ENCODE measurements at regions not wholly inside any gene's neighbourhood (a gene's known extent, or its start where the extent isn't known, plus 50 kb on each side); places are given as distances from the start of the nearest gene placed in this dataset.
"Not testable (repeated sequence)": the region's sequence is repeated elsewhere in the genome, so short reads cannot be mapped to it uniquely, and the experiment has no call there.

DNA sequence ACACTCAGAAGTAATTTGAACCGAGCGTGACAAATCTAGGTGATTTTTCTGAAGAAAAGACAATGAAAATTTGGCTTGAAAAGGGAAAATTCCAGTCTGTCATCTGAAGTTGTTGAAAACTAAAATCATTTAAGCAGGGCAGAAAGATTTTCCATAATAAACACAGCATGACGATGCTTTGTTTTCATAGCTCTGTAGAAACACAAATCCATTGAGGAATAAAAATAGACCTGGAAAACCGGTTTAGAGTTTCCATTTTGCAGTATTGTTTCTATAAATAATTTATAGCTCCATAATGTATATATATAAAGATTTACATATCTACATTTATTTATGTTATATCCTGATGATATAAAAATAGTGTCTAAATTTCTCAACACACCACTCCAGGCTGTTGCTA lies 1918.5 kb upstream of the FLRT2 start:
- no peak for DNase-seq (ENCODE audit: insufficient read length)
- FAIRE-seq = no peak

DNA sequence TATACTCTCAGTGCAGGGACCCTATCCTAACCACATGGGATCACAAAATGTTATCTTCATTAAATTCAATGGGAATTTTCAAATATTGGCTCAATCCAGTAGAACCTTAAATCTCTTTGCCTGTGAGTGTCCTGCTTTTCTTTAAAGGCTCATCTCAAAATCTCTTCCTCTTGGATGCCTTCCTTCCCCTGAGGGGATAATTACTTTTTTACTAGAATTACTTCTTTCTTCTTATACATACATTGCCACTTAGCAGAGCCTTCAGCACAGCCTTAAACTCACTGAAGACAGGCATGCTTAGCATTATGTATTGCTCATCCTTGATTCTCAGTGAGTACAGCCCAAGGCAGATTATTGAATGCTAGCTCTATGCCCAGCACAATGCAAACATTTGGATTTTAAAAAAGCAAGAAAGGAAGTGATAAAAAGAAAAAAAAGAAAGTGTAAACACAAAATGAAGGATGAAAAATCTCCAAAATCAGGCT lies 1918.0 kb upstream of the FLRT2 start:
- DNase-seq (ENCODE audit: insufficient read length) = no peak
- FAIRE-seq = no peak
- TF ChIP-seq POLR2AphosphoS5 (IDR thresholded peaks at IDR 0.05; ENCODE audit: low read depth, low read length) (no peak), TAF1 (IDR thresholded peaks at IDR 0.05; ENCODE audit: borderline replicate concordance, low read depth, low read length) (no peak), POLR2A (IDR thresholded peaks at IDR 0.05; ENCODE audit: low read depth, low read length) (no peak)

More for the DNA sequence above, 1918.5 kb upstream of the FLRT2 start:
- no peak for TF ChIP-seq POLR2A (IDR thresholded peaks at IDR 0.05; ENCODE audit: low read depth, low read length)
- no peak for TF ChIP-seq TAF1 (IDR thresholded peaks at IDR 0.05; ENCODE audit: borderline replicate concordance, low read depth, low read length)
- no peak for TF ChIP-seq POLR2AphosphoS5 (IDR thresholded peaks at IDR 0.05; ENCODE audit: low read depth, low read length)

DNA sequence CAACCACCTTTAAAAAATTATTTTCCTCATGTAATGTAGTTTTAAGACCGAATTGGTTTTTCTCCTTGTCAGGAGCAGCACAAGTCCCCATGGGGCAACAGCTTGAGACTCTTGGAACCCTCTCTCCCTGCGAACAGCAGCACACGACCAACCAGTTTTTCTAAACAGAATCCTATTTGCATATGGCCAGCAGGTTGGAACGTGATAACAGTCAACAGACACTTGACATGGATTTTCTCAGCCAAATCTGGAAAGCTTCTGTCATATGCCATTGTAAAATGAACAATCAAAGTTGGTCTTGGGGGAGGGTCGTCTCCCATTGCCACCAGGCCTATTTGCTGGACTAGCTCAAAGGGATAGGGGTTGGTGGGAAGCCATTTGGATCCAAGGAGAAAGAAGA lies 1915.0 kb upstream of the FLRT2 start:
- FAIRE-seq = no peak
- DNase-seq (ENCODE audit: insufficient read length) = no peak

DNA sequence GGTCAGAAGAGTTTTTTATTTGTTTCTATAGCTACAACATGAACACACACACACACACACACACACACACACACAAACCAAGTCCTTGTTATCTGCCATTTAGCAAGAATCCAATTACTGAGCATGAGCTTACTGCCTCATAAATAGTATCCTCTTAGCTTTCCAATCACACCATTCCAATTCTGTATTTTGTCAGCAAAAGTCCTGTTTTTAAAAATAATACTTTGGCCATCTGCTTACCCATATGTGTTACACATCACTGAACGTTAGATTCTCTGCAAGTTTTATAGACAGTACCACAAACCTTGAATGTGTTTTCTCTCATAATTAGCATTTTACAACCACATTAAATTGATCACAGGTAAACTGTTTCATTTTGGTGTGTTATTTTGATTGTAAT lies 1905.4 kb upstream of the FLRT2 start:
- DNase-seq (ENCODE audit: insufficient read length) = no peak
- no peak for FAIRE-seq
- TF ChIP-seq POLR2A (IDR thresholded peaks at IDR 0.05; ENCODE audit: low read depth, low read length) = no peak
- no peak for TF ChIP-seq POLR2AphosphoS5 (IDR thresholded peaks at IDR 0.05; ENCODE audit: low read depth, low read length)
- TF ChIP-seq TAF1 (IDR thresholded peaks at IDR 0.05; ENCODE audit: borderline replicate concordance, low read depth, low read length) = no peak

More for the DNA sequence above, 1915.0 kb upstream of the FLRT2 start:
- TF ChIP-seq POLR2AphosphoS5 (IDR thresholded peaks at IDR 0.05; ENCODE audit: low read depth, low read length) (no peak), POLR2A (IDR thresholded peaks at IDR 0.05; ENCODE audit: low read depth, low read length) (no peak), TAF1 (IDR thresholded peaks at IDR 0.05; ENCODE audit: borderline replicate concordance, low read depth, low read length) (no peak)

DNA sequence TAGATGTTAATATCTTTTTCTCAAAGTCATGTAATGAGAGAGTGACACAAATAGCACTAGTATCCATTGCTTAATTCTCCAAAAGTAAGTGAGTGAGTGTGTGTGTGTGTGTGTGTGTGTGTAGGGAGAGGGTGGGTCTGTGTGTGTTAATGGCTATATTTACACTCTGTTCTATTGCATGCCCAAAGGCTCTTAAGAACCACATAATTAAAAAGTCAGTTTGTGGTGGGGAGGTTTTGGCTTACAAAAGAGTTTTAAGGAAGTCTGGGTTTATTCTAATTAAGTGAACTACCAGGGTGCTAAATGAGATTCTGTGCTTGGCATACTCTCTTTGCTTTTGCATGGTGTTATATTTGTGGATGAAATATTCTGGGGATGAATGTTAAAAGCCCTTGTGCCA lies 1897.6 kb upstream of the FLRT2 start:
- DNase-seq (ENCODE audit: insufficient read length) (no peak), FAIRE-seq (no peak)
- no peak for TF ChIP-seq POLR2A (IDR thresholded peaks at IDR 0.05; ENCODE audit: low read depth, low read length)
- no peak for TF ChIP-seq POLR2AphosphoS5 (IDR thresholded peaks at IDR 0.05; ENCODE audit: low read depth, low read length)
- TF ChIP-seq TAF1 (IDR thresholded peaks at IDR 0.05; ENCODE audit: borderline replicate concordance, low read depth, low read length) = no peak

DNA sequence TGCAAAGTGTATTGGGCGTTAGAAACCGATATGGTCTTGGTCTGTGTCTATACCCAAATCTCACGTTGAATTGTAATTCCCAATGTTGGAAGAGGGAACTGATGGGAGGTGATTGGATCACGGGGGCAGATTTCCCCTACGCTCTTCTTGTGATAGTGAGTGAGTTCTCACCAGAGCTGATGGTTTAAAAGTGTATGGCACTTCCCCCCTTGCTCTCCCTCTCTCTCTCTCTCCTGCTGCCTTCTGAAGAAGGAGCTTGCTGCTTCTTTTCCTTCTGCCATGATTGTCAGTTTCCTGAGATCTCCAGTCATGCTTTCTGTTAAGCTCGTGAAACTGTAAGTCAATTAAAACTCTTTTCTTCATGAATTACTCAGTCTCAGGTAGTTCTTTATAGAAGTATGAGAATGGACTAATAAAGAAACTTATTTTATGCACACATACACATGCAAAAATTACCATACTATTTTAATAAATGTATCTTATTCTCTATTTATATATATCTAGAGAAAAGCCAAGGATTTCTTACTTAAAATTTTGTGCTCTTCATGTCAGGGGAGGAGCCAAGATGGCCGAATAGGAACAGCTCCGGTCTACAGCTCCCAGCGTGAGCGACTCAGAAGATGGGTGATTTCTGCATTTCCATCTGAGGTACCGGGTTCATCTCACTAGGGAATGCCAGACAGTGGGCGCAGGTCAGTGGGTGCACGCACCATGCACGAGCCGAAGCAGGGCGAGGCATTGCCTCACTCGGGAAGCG lies 1891.0 kb upstream of the FLRT2 start:
- FAIRE-seq (no peak), DNase-seq (ENCODE audit: insufficient read length) (no peak)
- no peak for TF ChIP-seq POLR2A (IDR thresholded peaks at IDR 0.05; ENCODE audit: low read depth, low read length)
- TF ChIP-seq TAF1 (IDR thresholded peaks at IDR 0.05; ENCODE audit: borderline replicate concordance, low read depth, low read length) = no peak
- TF ChIP-seq POLR2AphosphoS5 (IDR thresholded peaks at IDR 0.05; ENCODE audit: low read depth, low read length) = no peak

DNA sequence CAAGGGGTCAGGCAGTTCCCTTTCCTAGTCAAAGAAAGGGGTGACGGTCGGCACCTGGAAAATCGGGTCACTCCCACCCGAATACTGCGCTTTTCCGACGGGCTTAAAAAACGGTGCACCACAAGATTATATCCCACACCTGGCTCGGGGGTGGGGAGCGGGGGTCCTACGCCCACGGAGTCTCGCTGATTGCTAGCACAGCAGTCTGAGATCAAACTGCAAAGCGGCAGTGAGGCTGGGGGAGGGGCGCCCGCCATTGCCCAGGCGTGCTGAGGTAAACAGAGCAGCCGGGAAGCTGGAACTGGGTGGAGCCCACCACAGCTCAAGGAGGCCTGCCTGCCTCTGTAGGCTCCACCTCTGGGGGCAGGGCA lies 1890.5 kb upstream of the FLRT2 start:
- FAIRE-seq; DNase-seq (ENCODE audit: insufficient read length): not testable (repeated sequence)

DNA sequence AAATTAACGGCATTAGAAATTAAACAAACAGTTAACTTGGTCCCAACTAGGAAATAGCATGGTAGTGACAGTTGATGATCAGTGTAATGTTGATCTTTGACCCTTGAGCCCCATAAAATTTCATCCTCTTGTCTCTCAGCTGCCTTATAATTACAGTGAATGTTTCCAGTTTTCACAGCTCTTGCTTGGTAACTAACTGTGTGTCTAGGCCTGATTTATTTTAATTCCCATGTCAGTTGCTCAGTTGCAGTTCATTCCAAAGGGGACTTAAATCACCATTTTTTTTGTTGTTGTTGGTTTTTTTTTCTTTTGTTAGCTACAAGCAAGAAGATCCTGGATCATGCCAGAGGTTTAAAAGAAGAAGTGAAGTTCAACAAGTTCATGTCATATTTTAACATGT lies 1883.7 kb upstream of the FLRT2 start:
- TF ChIP-seq TAF1 (IDR thresholded peaks at IDR 0.05; ENCODE audit: borderline replicate concordance, low read depth, low read length) (no peak), POLR2A (IDR thresholded peaks at IDR 0.05; ENCODE audit: low read depth, low read length) (no peak), POLR2AphosphoS5 (IDR thresholded peaks at IDR 0.05; ENCODE audit: low read depth, low read length) (no peak)
- FAIRE-seq (no peak), DNase-seq (ENCODE audit: insufficient read length) (no peak)

DNA sequence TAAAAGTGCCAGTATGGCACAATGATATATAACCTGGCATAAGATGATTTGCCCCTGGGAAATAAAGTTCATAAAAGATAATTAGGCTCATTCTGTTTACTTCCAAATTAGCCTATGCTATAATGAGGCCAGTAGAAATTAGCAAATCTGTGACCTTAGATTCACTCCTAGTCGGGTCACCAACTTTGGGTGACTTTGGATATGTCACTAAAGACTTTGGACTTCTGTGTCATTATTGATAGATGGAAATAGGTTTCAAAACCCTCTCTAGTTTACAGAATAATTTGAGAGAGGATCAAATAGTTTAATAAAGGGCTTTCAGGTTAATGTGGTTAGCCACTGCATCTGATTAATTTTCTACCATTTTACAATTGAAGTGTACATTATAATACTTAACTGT lies 1869.3 kb upstream of the FLRT2 start:
- DNase-seq (ENCODE audit: insufficient read length) (no peak), FAIRE-seq (no peak)
- TF ChIP-seq POLR2AphosphoS5 (IDR thresholded peaks at IDR 0.05; ENCODE audit: low read depth, low read length) (no peak), POLR2A (IDR thresholded peaks at IDR 0.05; ENCODE audit: low read depth, low read length) (no peak), TAF1 (IDR thresholded peaks at IDR 0.05; ENCODE audit: borderline replicate concordance, low read depth, low read length) (no peak)

DNA sequence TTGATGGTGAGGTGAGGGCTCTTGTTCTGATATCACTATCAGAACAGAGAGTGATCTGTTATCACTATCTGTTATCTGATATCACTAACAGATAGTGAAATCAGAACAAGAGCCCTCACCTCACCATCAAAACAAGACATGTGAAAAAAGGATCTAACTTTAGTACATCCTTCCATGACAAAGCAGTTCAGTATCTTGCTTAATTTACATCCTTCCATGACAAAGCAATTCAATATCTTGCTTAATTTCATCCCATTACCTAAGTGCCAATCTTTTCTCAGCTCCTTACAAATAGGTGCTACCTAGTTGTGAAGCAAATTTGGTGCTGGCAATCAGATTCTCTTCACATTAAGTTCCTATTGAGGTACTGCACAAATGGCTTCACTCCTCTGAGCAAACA lies 1865.6 kb upstream of the FLRT2 start:
- no peak for TF ChIP-seq TAF1 (IDR thresholded peaks at IDR 0.05; ENCODE audit: borderline replicate concordance, low read depth, low read length)
- no peak for TF ChIP-seq POLR2A (IDR thresholded peaks at IDR 0.05; ENCODE audit: low read depth, low read length)
- no peak for FAIRE-seq
- no peak for DNase-seq (ENCODE audit: insufficient read length)

DNA sequence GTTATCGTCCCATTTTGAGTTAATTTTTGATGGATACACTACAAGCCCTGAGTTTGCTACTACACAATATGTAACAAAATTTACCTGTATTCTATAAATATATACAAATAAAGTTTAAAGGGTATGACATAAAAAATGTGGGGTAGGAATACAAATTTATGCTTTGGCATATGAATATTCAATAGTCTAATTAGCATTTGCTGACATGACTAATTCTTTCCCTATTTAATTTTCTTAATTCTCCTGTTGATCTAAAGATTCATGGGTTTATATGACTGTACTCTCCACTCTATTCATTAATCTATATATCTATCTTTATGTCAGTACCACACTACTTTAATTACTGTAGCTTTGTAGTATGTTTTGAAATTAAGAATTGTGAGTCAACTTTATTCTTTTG lies 1840.7 kb upstream of the FLRT2 start:
- TF ChIP-seq POLR2AphosphoS5 (IDR thresholded peaks at IDR 0.05; ENCODE audit: low read depth, low read length) (no peak), TAF1 (IDR thresholded peaks at IDR 0.05; ENCODE audit: borderline replicate concordance, low read depth, low read length) (no peak), POLR2A (IDR thresholded peaks at IDR 0.05; ENCODE audit: low read depth, low read length) (no peak)
- no peak for FAIRE-seq
- DNase-seq (ENCODE audit: insufficient read length) = no peak

DNA sequence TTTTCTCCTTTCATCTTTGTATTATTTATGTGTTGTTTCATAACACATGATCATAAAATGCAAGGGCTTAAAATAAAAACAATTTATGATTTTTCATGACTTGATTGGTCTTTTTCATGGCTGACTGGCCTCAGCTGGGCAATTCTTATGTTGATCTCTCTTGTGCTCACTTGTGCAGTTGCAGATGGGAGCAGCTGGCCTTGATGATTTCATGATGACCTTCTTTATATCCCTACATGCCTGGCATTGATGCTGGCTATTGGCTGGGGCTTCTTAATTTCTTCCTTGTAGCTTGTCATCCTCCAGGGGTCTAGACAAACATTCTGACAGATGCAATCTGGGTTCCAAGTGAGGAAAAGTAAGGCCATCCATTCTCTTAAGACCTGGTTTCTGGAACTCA lies 1832.8 kb upstream of the FLRT2 start:
- FAIRE-seq (no peak), DNase-seq (ENCODE audit: insufficient read length) (no peak)
- no peak for TF ChIP-seq TAF1 (IDR thresholded peaks at IDR 0.05; ENCODE audit: borderline replicate concordance, low read depth, low read length)
- no peak for TF ChIP-seq POLR2AphosphoS5 (IDR thresholded peaks at IDR 0.05; ENCODE audit: low read depth, low read length)
- TF ChIP-seq POLR2A (IDR thresholded peaks at IDR 0.05; ENCODE audit: low read depth, low read length) = no peak
